ENCODE measurements at regions not wholly inside any gene's neighbourhood (a gene's known extent, or its start where the extent isn't known, plus 50 kb on each side); places are given as distances from the start of the nearest gene placed in this dataset.

DNA sequence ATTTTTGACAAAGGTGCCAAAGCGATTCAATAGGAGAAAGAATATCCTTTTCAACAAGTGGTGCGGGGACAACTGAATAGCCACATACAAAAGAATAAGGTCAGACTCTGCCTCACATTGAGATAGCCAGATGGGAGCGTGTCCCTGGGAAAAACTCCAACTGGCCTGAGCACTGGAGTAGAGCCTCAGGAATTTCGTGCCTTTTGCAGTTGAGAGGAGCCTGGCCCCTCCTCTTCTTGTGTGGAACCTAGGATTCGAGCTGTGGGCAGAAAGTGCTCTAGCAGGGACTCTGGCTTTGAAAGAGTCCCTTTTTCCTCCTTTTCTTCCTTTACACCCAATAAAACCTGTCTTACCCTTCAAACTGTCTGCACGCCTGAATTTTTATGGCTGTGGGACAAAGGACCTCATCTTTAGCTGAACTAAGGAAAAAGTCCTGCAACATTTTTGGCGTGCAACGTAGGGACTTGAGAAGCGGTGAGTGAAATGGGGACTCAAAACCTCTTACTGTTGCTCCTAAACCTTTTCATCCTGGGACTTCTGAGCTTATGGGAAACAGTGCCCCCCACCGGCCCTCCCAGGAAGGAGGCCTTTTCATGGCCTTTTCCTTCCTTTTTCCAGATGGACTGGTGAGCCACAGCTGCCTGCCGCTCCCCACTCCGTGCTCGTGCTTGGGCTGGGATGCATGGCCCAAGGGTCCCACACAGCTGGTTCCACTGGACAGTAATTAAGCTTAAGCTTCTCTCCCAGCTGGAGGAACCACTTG lies 68.6 kb downstream of the BMP15 start:
- TF ChIP-seq, protein P1, sequence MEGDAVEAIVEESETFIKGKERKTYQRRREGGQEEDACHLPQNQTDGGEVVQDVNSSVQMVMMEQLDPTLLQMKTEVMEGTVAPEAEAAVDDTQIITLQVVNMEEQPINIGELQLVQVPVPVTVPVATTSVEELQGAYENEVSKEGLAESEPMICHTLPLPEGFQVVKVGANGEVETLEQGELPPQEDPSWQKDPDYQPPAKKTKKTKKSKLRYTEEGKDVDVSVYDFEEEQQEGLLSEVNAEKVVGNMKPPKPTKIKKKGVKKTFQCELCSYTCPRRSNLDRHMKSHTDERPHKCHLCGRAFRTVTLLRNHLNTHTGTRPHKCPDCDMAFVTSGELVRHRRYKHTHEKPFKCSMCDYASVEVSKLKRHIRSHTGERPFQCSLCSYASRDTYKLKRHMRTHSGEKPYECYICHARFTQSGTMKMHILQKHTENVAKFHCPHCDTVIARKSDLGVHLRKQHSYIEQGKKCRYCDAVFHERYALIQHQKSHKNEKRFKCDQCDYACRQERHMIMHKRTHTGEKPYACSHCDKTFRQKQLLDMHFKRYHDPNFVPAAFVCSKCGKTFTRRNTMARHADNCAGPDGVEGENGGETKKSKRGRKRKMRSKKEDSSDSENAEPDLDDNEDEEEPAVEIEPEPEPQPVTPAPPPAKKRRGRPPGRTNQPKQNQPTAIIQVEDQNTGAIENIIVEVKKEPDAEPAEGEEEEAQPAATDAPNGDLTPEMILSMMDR (IDR thresholded peaks at IDR 0.05): no peak
- no peak for TF ChIP-seq POLR2A (IDR thresholded peaks at IDR 0.05)

Data from breast epithelium (tissue), 3 donors.